HepG2 (cell line): ENCODE measurements at regions not wholly inside any gene's neighbourhood (a gene's known extent, or its start where the extent isn't known, plus 50 kb on each side); places are given as distances from the start of the nearest gene placed in this dataset.

Experiments used
- IKZF5 ChIP-seq: IDR thresholded peaks from 2 replicates; pipeline ENCODE4 v1.6.1; 2018; ENCODE audit warnings: missing genetic modification reagents, mild to moderate bottlenecking, missing compliant biosample characterization
- NFIB ChIP-seq: sonication (generic); formaldehyde crosslinking; IDR thresholded peaks from 2 replicates; pipeline ENCODE4 v1.9.0; 2021; ENCODE audit warnings: missing genetic modification reagents, mild to moderate bottlenecking, borderline replicate concordance
- NFYB ChIP-seq: sonication (generic); formaldehyde crosslinking; IDR thresholded peaks from 2 replicates; pipeline ENCODE4 v1.4.0; 2020; ENCODE audit warnings: missing genetic modification reagents
- PAXIP1 ChIP-seq: sonication (generic); formaldehyde crosslinking; conservative IDR thresholded peaks from 2 replicates; pipeline ENCODE4 v1.4.0; 2020; ENCODE audit warnings: mild to moderate bottlenecking, missing genetic modification reagents, moderate library complexity
- PTBP1 ChIP-seq: fragments of 200-400 bp; formaldehyde crosslinking; IDR thresholded peaks from 2 replicates; pipeline ENCODE4 v1.6.1; 2018; ENCODE audit warnings: low read length, low read depth; ENCODE audit not compliant: poor library complexity, severe bottlenecking
- RERE ChIP-seq: IDR thresholded peaks from 2 replicates; pipeline ENCODE4 v1.6.1; 2016; ENCODE audit warnings: low read depth, missing genetic modification reagents, missing compliant biosample characterization
- TCF7L2 ChIP-seq: IDR thresholded peaks from 2 replicates; pipeline ENCODE4 v1.6.1; 2011; ENCODE audit warnings: mild to moderate bottlenecking, low read depth, low read length, moderate library complexity
- TOE1 ChIP-seq: sonication (generic); formaldehyde crosslinking; IDR thresholded peaks from 2 replicates; pipeline ENCODE4 v1.4.0; 2020; ENCODE audit warnings: mild to moderate bottlenecking, missing genetic modification reagents
- USF2 ChIP-seq, 2 experiments: sonication (generic) in 1 of 2; formaldehyde crosslinking in 1 of 2; IDR thresholded peaks; 2 replicates each; pipeline versions ENCODE4 v1.5.1 to v1.6.1; 2011 to 2020; ENCODE audit warnings: borderline replicate concordance in 1 of 2, low read depth in 1 of 2, low read length in 1 of 2, mild to moderate bottlenecking in 1 of 2, missing genetic modification reagents in 1 of 2, moderate library complexity in 1 of 2
- ZFX ChIP-seq: sonication (generic); formaldehyde crosslinking; IDR thresholded peaks from 2 replicates; pipeline ENCODE4 v1.4.0; 2020; ENCODE audit warnings: mild to moderate bottlenecking, low read depth, missing genetic modification reagents, moderate library complexity
- ZNF235 ChIP-seq: sonication (generic); formaldehyde crosslinking; IDR thresholded peaks from 2 replicates; pipeline ENCODE4 v1.8.1; 2023; ENCODE audit warnings: mild to moderate bottlenecking, missing genetic modification reagents, borderline replicate concordance
- ZNF260 ChIP-seq: sonication (generic); formaldehyde crosslinking; IDR thresholded peaks from 2 replicates; pipeline ENCODE4 v1.4.0; 2020; ENCODE audit warnings: missing genetic modification reagents, low read depth, mild to moderate bottlenecking, borderline replicate concordance
- ZNF552 ChIP-seq: sonication (generic); formaldehyde crosslinking; IDR thresholded peaks from 2 replicates; pipeline ENCODE4 v1.9.0; 2022; ENCODE audit warnings: missing genetic modification reagents, mild to moderate bottlenecking, borderline replicate concordance

- TF ChIP-seq RERE (CRISPR knock-in tag) = no peak
- TF ChIP-seq PTBP1 = no peak
- TF ChIP-seq NFYB (CRISPR knock-in tag) = no peak
- TF ChIP-seq TOE1 (CRISPR knock-in tag) = no peak
- peak; percentile 48; the same call in 1 of the 2 replicates for TF ChIP-seq IKZF5 (CRISPR knock-in tag)
- TF ChIP-seq TCF7L2 = no peak
- TF ChIP-seq NFIB (CRISPR knock-in tag) = no peak
- no peak for TF ChIP-seq ZFX (CRISPR knock-in tag)
- no peak for TF ChIP-seq ZNF260 (CRISPR knock-in tag)
- no peak for TF ChIP-seq USF2 (IDR thresholded peaks at IDR 0.05; ENCODE audit: low read depth, low read length)
- TF ChIP-seq USF2 (CRISPR knock-in tag; IDR thresholded peaks at IDR 0.05; ENCODE audit: borderline replicate concordance) = no peak
- TF ChIP-seq ZNF235 (CRISPR knock-in tag) = no peak
- no peak for TF ChIP-seq PAXIP1
- TF ChIP-seq ZNF552 (CRISPR knock-in tag) = no peak
Measured at GRCh38 chr10:28991333-28992270, 297.3 kb upstream of the LYZL1 start (continued).
